Activated CD4-positive, alpha-beta T cell treated with anti-CD3 and anti-CD28 coated beads for 48 hours (primary cell): ENCODE measurements at regions not wholly inside any gene's neighbourhood (a gene's known extent, or its start where the extent isn't known, plus 50 kb on each side); places are given as distances from the start of the nearest gene placed in this dataset.

Experiments used
- DNase-seq: peaks from one replicate; pipeline ENCODE4 v3.0.0-alpha.2; 2020

- DNase-seq: peak; percentile 61
Measured at GRCh38 chr16:62225675-62226074, 189.4 kb upstream of the CDH8 start.

GRCh38 chr16:62224646-62225209 is 188.5 kb upstream of the CDH8 start:
- no peak for DNase-seq

GRCh38 chr16:62216837-62217236 is 180.6 kb upstream of the CDH8 start:
- no peak for DNase-seq

- no peak for DNase-seq
Measured at GRCh38 chr16:62213763-62214162, 177.5 kb upstream of the CDH8 start.

- no peak for DNase-seq
Measured at GRCh38 chr16:62208934-62209333, 172.7 kb upstream of the CDH8 start.

- DNase-seq: no peak
Measured at GRCh38 chr16:62205459-62205858, 169.2 kb upstream of the CDH8 start.

GRCh38 chr16:62201911-62202310 is 165.7 kb upstream of the CDH8 start:
- no peak for DNase-seq

- no peak for DNase-seq
Measured at GRCh38 chr16:62194828-62195227, 158.6 kb upstream of the CDH8 start.

- DNase-seq: no peak
Measured at GRCh38 chr16:62190426-62190825, 154.2 kb upstream of the CDH8 start.

GRCh38 chr16:62177351-62178203 is 141.3 kb upstream of the CDH8 start:
- no peak for DNase-seq

- DNase-seq: no peak
Measured at GRCh38 chr16:62170642-62171041, 134.4 kb upstream of the CDH8 start.

GRCh38 chr16:62167551-62167950 is 131.3 kb upstream of the CDH8 start:
- DNase-seq: no peak

- no peak for DNase-seq
Measured at GRCh38 chr16:62157544-62157943, 121.3 kb upstream of the CDH8 start.

GRCh38 chr16:62156971-62157370 is 120.7 kb upstream of the CDH8 start:
- DNase-seq: no peak

- DNase-seq: no peak
Measured at GRCh38 chr16:62149631-62150030, 113.4 kb upstream of the CDH8 start.

- no peak for DNase-seq
Measured at GRCh38 chr16:62137996-62138395, 101.8 kb upstream of the CDH8 start.

GRCh38 chr16:62135911-62136310 is 99.7 kb upstream of the CDH8 start:
- DNase-seq: no peak

- DNase-seq: no peak
Measured at GRCh38 chr16:62135446-62135845, 99.2 kb upstream of the CDH8 start.

- no peak for DNase-seq
Measured at GRCh38 chr16:62130101-62130500, 93.9 kb upstream of the CDH8 start.

GRCh38 chr16:62105244-62105643 is 69.0 kb upstream of the CDH8 start:
- no peak for DNase-seq

- DNase-seq: no peak
Measured at GRCh38 chr16:62102588-62102987, 66.3 kb upstream of the CDH8 start.

- DNase-seq: no peak
Measured at GRCh38 chr16:62100651-62101050, 64.4 kb upstream of the CDH8 start.

- no peak for DNase-seq
Measured at GRCh38 chr16:62089715-62090114, 53.5 kb upstream of the CDH8 start.

- no peak for DNase-seq
Measured at GRCh38 chr16:62088731-62089410, 52.6 kb upstream of the CDH8 start.
